GM12878 (cell line): ENCODE measurements at regions not wholly inside any gene's neighbourhood (a gene's known extent, or its start where the extent isn't known, plus 50 kb on each side); places are given as distances from the start of the nearest gene placed in this dataset.

ENCODE experiments used
- CTCF ChIP-seq, 3 experiments: IDR thresholded peaks in 2 of 3; conservative IDR thresholded peaks in 1 of 3; 2 replicates each; pipeline ENCODE4 v1.5.1; 2011; ENCODE audit warnings: low read depth in 3 of 3, low read length in 3 of 3, mild to moderate bottlenecking in 3 of 3, control low read depth in 2 of 3, moderate library complexity in 2 of 3, inconsistent platforms in 1 of 3, mixed read lengths in 1 of 3; ENCODE audit not compliant: control insufficient read depth in 2 of 3, insufficient read depth in 1 of 3; ENCODE audit errors: extremely low read depth in 1 of 3
- ELK1 ChIP-seq: IDR thresholded peaks from 2 replicates; pipeline ENCODE4 v1.6.1; 2012; ENCODE audit warnings: low read depth, low read length, improper control_type of control experiment
- EP300 ChIP-seq, 2 experiments: fragments of 150-350 bp in 1 of 2; IDR thresholded peaks; 2 replicates each; pipeline ENCODE4 v1.6.1; 2011 to 2012; ENCODE audit warnings: low read depth in 2 of 2, low read length in 2 of 2, borderline replicate concordance in 1 of 2, improper control_type of control experiment in 1 of 2, inconsistent platforms in 1 of 2; ENCODE audit not compliant: control insufficient read depth in 1 of 2
- EZH2 ChIP-seq: IDR thresholded peaks from 2 replicates; pipeline ENCODE4 v1.6.1; 2012; ENCODE audit warnings: low read depth, mild to moderate bottlenecking, control low read depth, inconsistent platforms, low read length, borderline replicate concordance; ENCODE audit not compliant: control insufficient read depth
- FOXM1 ChIP-seq: IDR thresholded peaks from 2 replicates; pipeline ENCODE4 v1.6.1; 2012; ENCODE audit warnings: low read depth, mild to moderate bottlenecking, inconsistent platforms, low read length, moderate library complexity
- MEF2A ChIP-seq: IDR thresholded peaks from 2 replicates; pipeline ENCODE4 v1.6.1; 2011; ENCODE audit warnings: low read depth, mild to moderate bottlenecking, low read length, moderate library complexity; ENCODE audit not compliant: insufficient read depth
- MXI1 ChIP-seq: fragments of 150-350 bp; IDR thresholded peaks from 2 replicates; pipeline ENCODE4 v1.6.1; 2011; ENCODE audit warnings: low read depth, mild to moderate bottlenecking, inconsistent platforms, low read length, improper control_type of control experiment
- NFYA ChIP-seq: IDR thresholded peaks from 2 replicates; pipeline ENCODE4 v1.6.1; 2011; ENCODE audit warnings: low read depth, mild to moderate bottlenecking, low read length, improper control_type of control experiment, borderline replicate concordance
- POLR2A ChIP-seq: IDR thresholded peaks from 2 replicates; pipeline ENCODE4 v1.6.1; 2011; ENCODE audit warnings: low read depth, mild to moderate bottlenecking, low read length
- POLR2AphosphoS5 ChIP-seq: IDR thresholded peaks from 2 replicates; pipeline ENCODE4 v1.6.1; 2011; ENCODE audit warnings: mild to moderate bottlenecking, low read length, inconsistent platforms
- TAF1 ChIP-seq: IDR thresholded peaks from 2 replicates; pipeline ENCODE4 v1.6.1; 2011; ENCODE audit warnings: mild to moderate bottlenecking, low read depth, low read length, borderline replicate concordance
- USF2 ChIP-seq: IDR thresholded peaks from 2 replicates; pipeline ENCODE4 v1.6.1; 2011; ENCODE audit warnings: low read depth, low read length, improper control_type of control experiment, borderline replicate concordance

- TF ChIP-seq MXI1 (no peak), TAF1 (no peak), EZH2 (no peak), CTCF (IDR thresholded peaks at IDR 0.05 in 2 of 3, conservative IDR thresholded peaks at IDR 0.05 in 1 of 3; ENCODE audit: control insufficient read depth in 2 of 3, extremely low read depth in 1 of 3, insufficient read depth in 1 of 3, low read depth in 3 of 3, low read length in 3 of 3) (no peak), USF2 (no peak), EP300 (IDR thresholded peaks at IDR 0.05; ENCODE audit: borderline replicate concordance in 1 of 2, control insufficient read depth in 1 of 2, low read depth in 2 of 2, low read length in 2 of 2) (no peak), ELK1 (no peak), POLR2AphosphoS5 (no peak), FOXM1 (no peak), NFYA (no peak), MEF2A (no peak), POLR2A (no peak)
Measured at GRCh38 chr1:208747979-208748378, 503.8 kb upstream of the PLXNA2 start.
